Gastroesophageal sphincter (tissue), 4 donors: ENCODE measurements at regions not wholly inside any gene's neighbourhood (a gene's known extent, or its start where the extent isn't known, plus 50 kb on each side); places are given as distances from the start of the nearest gene placed in this dataset.
"Not testable (repeated sequence)": the region's sequence is repeated elsewhere in the genome, so short reads cannot be mapped to it uniquely, and the experiment has no call there.

Experiments used
- ATAC-seq: fragments of 150-250 bp; one replicate; pipeline ENCODE4 v1.9.1; 2016; ENCODE audit warnings: mild to moderate bottlenecking, moderate library complexity
- H3K27ac ChIP-seq, 4 donors: fragments of 200-600 bp; sonication (generic) in 3 of 4; 1 replicate in 3 of 4; 2 replicates in 1 of 4; pipeline ENCODE4 v1.5.1; 2016 to 2019
- H3K27me3 ChIP-seq: fragments of 200-600 bp; sonication (generic); one replicate; pipeline ENCODE4 v1.5.1; 2019
- H3K36me3 ChIP-seq, 2 donors: fragments of 200-600 bp; sonication (generic); one replicate each; pipeline ENCODE4 v1.5.1; 2019; ENCODE audit warnings: control low read depth in 1 of 2
- H3K4me1 ChIP-seq, 3 donors: fragments of 200-600 bp; sonication (generic); 1 replicate in 2 of 3; 2 replicates in 1 of 3; pipeline ENCODE4 v1.5.1; 2016 to 2019; ENCODE audit warnings: control low read depth in 2 of 3
- H3K4me3 ChIP-seq, 2 donors: fragments of 200-600 bp; sonication (generic); one replicate each; pipeline ENCODE4 v1.5.1; 2019; ENCODE audit warnings: mild to moderate bottlenecking in 1 of 2, moderate library complexity in 1 of 2
- H3K9me3 ChIP-seq, 3 donors: fragments of 200-600 bp; sonication (generic); one replicate each; pipeline ENCODE4 v1.5.1; 2017 to 2019; ENCODE audit warnings: control low read depth in 2 of 3
- EP300 ChIP-seq: sonication (generic); formaldehyde crosslinking; IDR thresholded peaks from one replicate; pipeline ENCODE4 v1.6.1; 2017; ENCODE audit warnings: antibody characterized with exemption, mild to moderate bottlenecking
- POLR2A ChIP-seq, 2 donors: fragments of 450-650 bp; IDR thresholded peaks; one replicate each; pipeline ENCODE4 v1.6.1; 2017; ENCODE audit warnings: antibody characterized with exemption in 2 of 2, mild to moderate bottlenecking in 2 of 2, moderate library complexity in 1 of 2
- POLR2AphosphoS5 ChIP-seq: sonication (generic); formaldehyde crosslinking; IDR thresholded peaks from one replicate; pipeline ENCODE4 v1.6.1; 2017; ENCODE audit warnings: antibody characterized with exemption
- WGBS, 2 donors: methylation state at CpG; one replicate each; pipeline ENCODE4 v1.1.5; 2018; ENCODE audit warnings: low coverage in 1 of 2; 5-methylcytosine and 5-hydroxymethylcytosine counted together
- TF ChIP-seq, protein P1 (sequence below), 4 experiments: fragments of 200-600 bp in 2 of 4; fragments of 450-650 bp in 2 of 4; sonication (generic) in 1 of 4; IDR thresholded peaks; one replicate each; pipeline ENCODE4 v1.5.1; 2017 to 2019; ENCODE audit warnings: antibody characterized with exemption in 4 of 4, mild to moderate bottlenecking in 2 of 4, moderate library complexity in 2 of 4

DNA sequence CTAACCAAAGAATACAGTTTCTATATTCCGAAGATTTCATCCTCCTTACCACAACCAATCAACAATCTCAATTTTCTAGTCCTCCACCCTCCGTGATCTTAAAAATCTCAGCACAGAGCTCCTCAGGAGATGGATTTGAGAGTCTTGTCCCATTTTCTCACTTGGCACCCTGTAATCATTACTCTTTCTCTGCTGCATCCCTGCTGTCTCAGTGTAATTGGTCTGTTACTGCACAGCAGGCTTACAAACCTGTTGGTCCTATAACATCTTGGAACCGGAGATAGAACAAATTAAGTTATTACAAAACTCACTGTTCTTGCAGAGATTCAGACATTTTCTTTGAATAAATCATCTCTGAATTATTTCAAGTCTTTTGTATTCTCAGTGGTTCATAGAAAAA is 1227.2 kb downstream of the JRKL start:
- Histone ChIP-seq H3K4me1 (no peaks in the 10 kb centered on the region), H3K9me3 (peaks cover 0 to 24% (median 0%) of the 10 kb centered on the region in 3 donors), H3K36me3 (no peaks in the 10 kb centered on the region), H3K4me3 (no peak overlapping the region), H3K27ac (no peak overlapping the region), H3K27me3 (no peaks in the 10 kb centered on the region)
- ATAC-seq: no peak
- WGBS, 2 donors: 95 to 100% methylated on average over 1 to 3 of the region's 3 CpGs
- no peak for TF ChIP-seq POLR2A (IDR thresholded peaks at IDR 0.05)
- no peak for TF ChIP-seq POLR2AphosphoS5
- no peak for TF ChIP-seq EP300
- TF ChIP-seq, protein P1, sequence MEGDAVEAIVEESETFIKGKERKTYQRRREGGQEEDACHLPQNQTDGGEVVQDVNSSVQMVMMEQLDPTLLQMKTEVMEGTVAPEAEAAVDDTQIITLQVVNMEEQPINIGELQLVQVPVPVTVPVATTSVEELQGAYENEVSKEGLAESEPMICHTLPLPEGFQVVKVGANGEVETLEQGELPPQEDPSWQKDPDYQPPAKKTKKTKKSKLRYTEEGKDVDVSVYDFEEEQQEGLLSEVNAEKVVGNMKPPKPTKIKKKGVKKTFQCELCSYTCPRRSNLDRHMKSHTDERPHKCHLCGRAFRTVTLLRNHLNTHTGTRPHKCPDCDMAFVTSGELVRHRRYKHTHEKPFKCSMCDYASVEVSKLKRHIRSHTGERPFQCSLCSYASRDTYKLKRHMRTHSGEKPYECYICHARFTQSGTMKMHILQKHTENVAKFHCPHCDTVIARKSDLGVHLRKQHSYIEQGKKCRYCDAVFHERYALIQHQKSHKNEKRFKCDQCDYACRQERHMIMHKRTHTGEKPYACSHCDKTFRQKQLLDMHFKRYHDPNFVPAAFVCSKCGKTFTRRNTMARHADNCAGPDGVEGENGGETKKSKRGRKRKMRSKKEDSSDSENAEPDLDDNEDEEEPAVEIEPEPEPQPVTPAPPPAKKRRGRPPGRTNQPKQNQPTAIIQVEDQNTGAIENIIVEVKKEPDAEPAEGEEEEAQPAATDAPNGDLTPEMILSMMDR (IDR thresholded peaks at IDR 0.05): no peak

DNA sequence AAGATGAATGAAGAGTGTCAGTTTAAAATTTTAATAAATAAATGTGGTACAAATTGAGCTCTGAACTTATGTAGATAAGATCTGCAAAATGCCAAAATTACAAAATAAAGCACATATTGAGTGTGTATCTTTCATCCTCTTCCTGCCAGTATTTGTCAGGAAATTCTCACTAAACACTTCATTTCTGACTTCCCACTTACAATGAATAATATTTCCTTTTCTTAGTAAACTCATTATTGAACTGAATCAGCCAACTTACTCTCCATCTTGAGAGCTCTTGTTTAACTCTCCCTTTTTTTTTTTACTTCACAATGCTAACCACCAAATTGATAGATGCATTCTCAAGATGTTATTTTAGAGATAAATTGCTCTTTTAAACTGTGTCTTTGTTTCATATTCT is 1230.2 kb downstream of the JRKL start:
- H3K4me3 ChIP-seq: no peak overlapping the region
- TF ChIP-seq EP300 (no peak), POLR2AphosphoS5 (no peak), POLR2A (IDR thresholded peaks at IDR 0.05) (no peak)
- TF ChIP-seq, protein P1 (IDR thresholded peaks at IDR 0.05): no peak
- H3K36me3 ChIP-seq: no peaks in the 10 kb centered on the region
- no peak overlapping the region for H3K27ac ChIP-seq
- no peaks in the 10 kb centered on the region for H3K27me3 ChIP-seq
- H3K4me1 ChIP-seq: no peaks in the 10 kb centered on the region
- H3K9me3 ChIP-seq: peaks cover 0 to 24% (median 0%) of the 10 kb centered on the region in 3 donors
- no peak for ATAC-seq

DNA sequence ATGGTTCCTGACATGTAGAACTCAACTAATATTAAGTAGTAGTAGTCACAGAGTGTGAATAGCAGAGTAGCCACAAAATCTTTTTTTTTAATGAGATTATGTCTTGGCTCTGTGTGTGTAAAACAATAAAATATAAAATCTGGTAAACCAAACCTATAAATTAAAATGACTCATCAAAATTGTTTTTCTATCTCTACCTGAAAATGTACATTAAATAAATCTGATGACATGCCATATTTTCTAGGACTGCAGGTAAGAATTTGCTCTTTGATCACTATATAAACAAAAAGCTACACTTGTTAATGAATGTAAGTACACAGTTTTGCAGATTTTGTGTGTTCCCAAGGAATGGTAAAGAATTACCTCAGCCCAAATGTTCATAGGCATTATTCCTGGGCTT is 1231.5 kb downstream of the JRKL start:
- TF ChIP-seq, protein P1 (IDR thresholded peaks at IDR 0.05): no peak
- TF ChIP-seq POLR2AphosphoS5 (no peak), EP300 (no peak), POLR2A (IDR thresholded peaks at IDR 0.05) (no peak)
- H3K36me3 ChIP-seq: no peaks in the 10 kb centered on the region
- no peak overlapping the region for H3K27ac ChIP-seq
- no peak for ATAC-seq
- peaks cover 0 to 15% (median 0%) of the 10 kb centered on the region in 3 donors for H3K9me3 ChIP-seq
- H3K4me3 ChIP-seq: no peak overlapping the region
- H3K4me1 ChIP-seq: no peaks in the 10 kb centered on the region
- no peaks in the 10 kb centered on the region for H3K27me3 ChIP-seq

DNA sequence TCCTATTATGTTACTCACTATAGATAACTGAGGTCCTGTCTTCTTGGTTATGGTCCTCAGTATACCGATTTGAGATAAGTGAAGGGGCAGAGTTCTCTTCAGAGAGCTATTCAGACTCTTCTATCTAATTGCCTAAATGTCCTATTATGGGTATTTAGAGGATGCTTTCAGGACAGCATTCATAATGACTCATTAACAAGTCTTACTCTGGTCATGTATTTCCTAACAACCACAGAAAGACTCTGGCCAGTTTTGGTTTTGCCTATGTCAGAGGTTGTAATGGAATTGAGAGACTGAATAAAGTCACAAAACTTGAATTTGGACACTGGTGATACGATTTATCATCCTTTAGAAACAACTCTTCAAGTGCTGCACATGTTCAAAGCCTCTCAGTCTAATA is 1233.0 kb downstream of the JRKL start:
- H3K4me1 ChIP-seq: no peaks in the 10 kb centered on the region
- no peak overlapping the region for H3K4me3 ChIP-seq
- TF ChIP-seq, protein P1 (IDR thresholded peaks at IDR 0.05): no peak
- TF ChIP-seq POLR2A (IDR thresholded peaks at IDR 0.05) (no peak), EP300 (no peak), POLR2AphosphoS5 (no peak)
- no peak for ATAC-seq
- WGBS, 2 donors: 64 to 84% methylated on average over 2 of the region's 2 CpGs
- no peak overlapping the region for H3K27ac ChIP-seq
- H3K36me3 ChIP-seq: no peaks in the 10 kb centered on the region
- peaks cover 0 to 4% (median 0%) of the 10 kb centered on the region in 3 donors for H3K9me3 ChIP-seq
- H3K27me3 ChIP-seq: no peaks in the 10 kb centered on the region

DNA sequence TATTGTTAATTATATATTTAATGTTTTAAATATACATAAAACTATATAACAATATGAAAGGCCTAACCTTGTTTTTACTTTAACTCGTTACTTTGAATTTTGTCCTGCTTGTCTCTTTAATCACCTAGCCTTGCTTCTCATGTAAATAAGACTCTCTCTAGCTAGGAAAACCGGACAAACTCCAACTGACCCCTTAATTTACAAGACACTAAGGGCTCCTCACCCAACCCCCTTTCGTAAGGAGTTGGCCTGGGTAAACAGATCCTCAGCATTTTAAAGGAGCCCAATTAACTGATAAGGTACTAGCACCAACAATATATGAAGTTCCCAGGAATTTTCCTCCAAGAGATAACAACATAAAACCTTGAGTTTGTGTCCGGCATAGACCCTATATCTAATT is 1246.9 kb downstream of the JRKL start:
- H3K36me3 ChIP-seq, H3K27me3 ChIP-seq, H3K9me3 ChIP-seq, H3K27ac ChIP-seq, H3K4me3 ChIP-seq, H3K4me1 ChIP-seq, ATAC-seq: not testable (repeated sequence)
- 68 to 77% methylated on average over 4 of the region's 4 CpGs for WGBS, 2 donors

DNA sequence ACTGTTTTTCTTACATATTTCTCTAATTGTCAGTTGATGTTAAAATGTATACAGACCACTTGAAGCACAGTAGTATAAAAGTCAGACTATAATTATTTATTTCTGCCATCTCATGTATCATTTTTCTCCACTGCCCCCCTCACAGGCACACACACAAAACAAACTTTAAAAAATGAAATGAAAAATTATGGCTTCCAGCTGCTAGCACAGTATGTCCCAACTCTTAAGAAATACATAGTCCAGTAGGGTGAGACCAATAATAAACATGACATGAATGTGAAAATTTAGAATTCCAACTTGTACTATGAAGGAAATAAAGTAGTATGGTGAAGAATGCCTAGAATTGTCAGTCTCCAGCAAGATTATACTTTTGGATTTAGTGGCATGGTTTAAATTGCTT is 1247.9 kb downstream of the JRKL start:
- Histone ChIP-seq H3K4me3 (no peak overlapping the region), H3K4me1 (no peaks in the 10 kb centered on the region)
- ATAC-seq: no peak

More for the DNA sequence above, 1247.9 kb downstream of the JRKL start:
- H3K27me3 ChIP-seq: no peaks in the 10 kb centered on the region
- peaks cover 0 to 10% (median 0%) of the 10 kb centered on the region in 3 donors for H3K9me3 ChIP-seq
- H3K27ac ChIP-seq: no peak overlapping the region
- no peaks in the 10 kb centered on the region for H3K36me3 ChIP-seq
- TF ChIP-seq POLR2AphosphoS5 (no peak), EP300 (no peak), POLR2A (IDR thresholded peaks at IDR 0.05) (no peak)
- TF ChIP-seq, protein P1 (IDR thresholded peaks at IDR 0.05): no peak
